ENCODE measurements at regions not wholly inside any gene's neighbourhood (a gene's known extent, or its start where the extent isn't known, plus 50 kb on each side); places are given as distances from the start of the nearest gene placed in this dataset.

GRCh38 chr12:116400636-116401372 is 123.3 kb upstream of the MED13L start:
- TF ChIP-seq CTCF (IDR thresholded peaks at IDR 0.05) (no peak), POLR2AphosphoS5 (IDR thresholded peaks at IDR 0.05; ENCODE audit: low read depth, low read length) (no peak), REST (IDR thresholded peaks at IDR 0.05; ENCODE audit: insufficient read depth in 1 of 2, low read depth in 2 of 2, low read length in 1 of 2) (no peak)

All from Panc1 (cell line).